OCI-LY7 (cell line): ENCODE measurements at regions not wholly inside any gene's neighbourhood (a gene's known extent, or its start where the extent isn't known, plus 50 kb on each side); places are given as distances from the start of the nearest gene placed in this dataset.

Source experiments
- EZH2phosphoT487 ChIP-seq: fragments of 200-600 bp; sonication (generic); IDR thresholded peaks from 2 replicates; pipeline ENCODE4 v1.6.1; 2018; ENCODE audit warnings: low read depth, borderline replicate concordance, mild to moderate bottlenecking, mixed run types, antibody characterized with exemption, low read length, moderate library complexity, mixed read lengths
- TF ChIP-seq, protein P1 (sequence below): fragments of 200-600 bp; sonication (generic); conservative IDR thresholded peaks from 2 replicates; pipeline ENCODE4 v1.5.1; 2014; ENCODE audit warnings: mild to moderate bottlenecking, antibody characterized with exemption, low read length, moderate library complexity, mixed read lengths

- TF ChIP-seq, protein P1, sequence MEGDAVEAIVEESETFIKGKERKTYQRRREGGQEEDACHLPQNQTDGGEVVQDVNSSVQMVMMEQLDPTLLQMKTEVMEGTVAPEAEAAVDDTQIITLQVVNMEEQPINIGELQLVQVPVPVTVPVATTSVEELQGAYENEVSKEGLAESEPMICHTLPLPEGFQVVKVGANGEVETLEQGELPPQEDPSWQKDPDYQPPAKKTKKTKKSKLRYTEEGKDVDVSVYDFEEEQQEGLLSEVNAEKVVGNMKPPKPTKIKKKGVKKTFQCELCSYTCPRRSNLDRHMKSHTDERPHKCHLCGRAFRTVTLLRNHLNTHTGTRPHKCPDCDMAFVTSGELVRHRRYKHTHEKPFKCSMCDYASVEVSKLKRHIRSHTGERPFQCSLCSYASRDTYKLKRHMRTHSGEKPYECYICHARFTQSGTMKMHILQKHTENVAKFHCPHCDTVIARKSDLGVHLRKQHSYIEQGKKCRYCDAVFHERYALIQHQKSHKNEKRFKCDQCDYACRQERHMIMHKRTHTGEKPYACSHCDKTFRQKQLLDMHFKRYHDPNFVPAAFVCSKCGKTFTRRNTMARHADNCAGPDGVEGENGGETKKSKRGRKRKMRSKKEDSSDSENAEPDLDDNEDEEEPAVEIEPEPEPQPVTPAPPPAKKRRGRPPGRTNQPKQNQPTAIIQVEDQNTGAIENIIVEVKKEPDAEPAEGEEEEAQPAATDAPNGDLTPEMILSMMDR, result no peak
- TF ChIP-seq EZH2phosphoT487, result no peak
These were observed 82.7 kb upstream of the TMEM45B start for GRCh38 chr11:129732941-129733340.
